ENCODE measurements at regions not wholly inside any gene's neighbourhood (a gene's known extent, or its start where the extent isn't known, plus 50 kb on each side); places are given as distances from the start of the nearest gene placed in this dataset.

DNA sequence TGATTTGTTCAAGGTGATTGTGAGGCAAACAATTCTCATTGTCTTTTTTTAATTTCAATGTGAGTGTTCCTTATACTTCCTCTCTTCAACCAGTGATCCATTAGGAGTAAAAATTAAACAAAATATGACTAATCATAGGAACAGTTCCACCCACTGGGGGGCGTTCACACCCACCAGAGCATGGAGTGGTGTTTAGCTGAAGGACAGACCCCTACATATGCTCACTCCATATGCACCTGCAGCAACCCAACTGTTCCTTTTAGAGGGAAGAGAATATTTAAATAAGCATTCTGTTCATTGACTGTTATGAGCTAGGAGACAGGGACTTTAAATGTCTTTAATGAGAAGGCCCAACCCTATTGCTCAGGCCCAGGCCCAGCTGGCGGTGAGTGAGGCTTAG lies 78.7 kb upstream of the DRD2 start:
- ATAC-seq (no peak), FAIRE-seq (no peak), DNase-seq (ENCODE audit: low spot score) (no peak)
- no peak overlapping the region for H3K27ac ChIP-seq (ENCODE audit: extremely low read length, insufficient read depth, low read length)
- no peaks in the 10 kb centered on the region for H4K20me1 ChIP-seq (ENCODE audit: insufficient read depth, low read length)
- H3K79me2 ChIP-seq (ENCODE audit: insufficient read depth, low read length): no peaks in the 10 kb centered on the region
- no peaks in the 10 kb centered on the region for H3K36me3 ChIP-seq (replicated peaks in 1 of 2; ENCODE audit: control insufficient read depth in 1 of 2, insufficient read depth in 2 of 2, low read length in 2 of 2)
- 0% methylated on average over 2 of the region's 2 CpGs for WGBS (ENCODE audit: low lambda C conversion rate)
- ChIA-PET CTCF (ENCODE audit: low intra/inter-chr PET ratio, low total read pairs) (no interaction called here), POLR2A (no interaction called here)
- no peak overlapping the region for H2AFZ ChIP-seq (ENCODE audit: low read length)
- in situ Hi-C loops (cut with HindIII; ENCODE audit: extremely low pct_ligation_motif_present, low pct_unique_long_range_greater_than_20kb) (no loop called here), intact Hi-C loops (cut with micrococcal nuclease; ENCODE audit: unreplicated experiment) (no loop called here)
- H3K9ac ChIP-seq (ENCODE audit: insufficient read depth, low read depth, low read length): no peak overlapping the region
- no peak for TF ChIP-seq ZNF614 (CRISPR knock-in tag; IDR thresholded peaks at IDR 0.05; ENCODE audit: borderline replicate concordance)
- TF ChIP-seq, protein P1, sequence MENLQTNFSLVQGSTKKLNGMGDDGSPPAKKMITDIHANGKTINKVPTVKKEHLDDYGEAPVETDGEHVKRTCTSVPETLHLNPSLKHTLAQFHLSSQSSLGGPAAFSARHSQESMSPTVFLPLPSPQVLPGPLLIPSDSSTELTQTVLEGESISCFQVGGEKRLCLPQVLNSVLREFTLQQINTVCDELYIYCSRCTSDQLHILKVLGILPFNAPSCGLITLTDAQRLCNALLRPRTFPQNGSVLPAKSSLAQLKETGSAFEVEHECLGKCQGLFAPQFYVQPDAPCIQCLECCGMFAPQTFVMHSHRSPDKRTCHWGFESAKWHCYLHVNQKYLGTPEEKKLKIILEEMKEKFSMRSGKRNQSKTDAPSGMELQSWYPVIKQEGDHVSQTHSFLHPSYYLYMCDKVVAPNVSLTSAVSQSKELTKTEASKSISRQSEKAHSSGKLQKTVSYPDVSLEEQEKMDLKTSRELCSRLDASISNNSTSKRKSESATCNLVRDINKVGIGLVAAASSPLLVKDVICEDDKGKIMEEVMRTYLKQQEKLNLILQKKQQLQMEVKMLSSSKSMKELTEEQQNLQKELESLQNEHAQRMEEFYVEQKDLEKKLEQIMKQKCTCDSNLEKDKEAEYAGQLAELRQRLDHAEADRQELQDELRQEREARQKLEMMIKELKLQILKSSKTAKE (CRISPR knock-in tag; IDR thresholded peaks at IDR 0.05; ENCODE audit: borderline replicate concordance): no peak
- TF ChIP-seq KLF16 (CRISPR knock-in tag; IDR thresholded peaks at IDR 0.05): no peak
- no peak for TF ChIP-seq CBX5 (CRISPR knock-in tag; IDR thresholded peaks at IDR 0.05; ENCODE audit: borderline replicate concordance)
- no peak for TF ChIP-seq ZNF333 (CRISPR knock-in tag; IDR thresholded peaks at IDR 0.05; ENCODE audit: borderline replicate concordance)
- no peak for TF ChIP-seq KDM3A (CRISPR knock-in tag; IDR thresholded peaks at IDR 0.05; ENCODE audit: low read depth)
- TF ChIP-seq ZFY (CRISPR knock-in tag; IDR thresholded peaks at IDR 0.05): no peak
- TF ChIP-seq, protein P2, sequence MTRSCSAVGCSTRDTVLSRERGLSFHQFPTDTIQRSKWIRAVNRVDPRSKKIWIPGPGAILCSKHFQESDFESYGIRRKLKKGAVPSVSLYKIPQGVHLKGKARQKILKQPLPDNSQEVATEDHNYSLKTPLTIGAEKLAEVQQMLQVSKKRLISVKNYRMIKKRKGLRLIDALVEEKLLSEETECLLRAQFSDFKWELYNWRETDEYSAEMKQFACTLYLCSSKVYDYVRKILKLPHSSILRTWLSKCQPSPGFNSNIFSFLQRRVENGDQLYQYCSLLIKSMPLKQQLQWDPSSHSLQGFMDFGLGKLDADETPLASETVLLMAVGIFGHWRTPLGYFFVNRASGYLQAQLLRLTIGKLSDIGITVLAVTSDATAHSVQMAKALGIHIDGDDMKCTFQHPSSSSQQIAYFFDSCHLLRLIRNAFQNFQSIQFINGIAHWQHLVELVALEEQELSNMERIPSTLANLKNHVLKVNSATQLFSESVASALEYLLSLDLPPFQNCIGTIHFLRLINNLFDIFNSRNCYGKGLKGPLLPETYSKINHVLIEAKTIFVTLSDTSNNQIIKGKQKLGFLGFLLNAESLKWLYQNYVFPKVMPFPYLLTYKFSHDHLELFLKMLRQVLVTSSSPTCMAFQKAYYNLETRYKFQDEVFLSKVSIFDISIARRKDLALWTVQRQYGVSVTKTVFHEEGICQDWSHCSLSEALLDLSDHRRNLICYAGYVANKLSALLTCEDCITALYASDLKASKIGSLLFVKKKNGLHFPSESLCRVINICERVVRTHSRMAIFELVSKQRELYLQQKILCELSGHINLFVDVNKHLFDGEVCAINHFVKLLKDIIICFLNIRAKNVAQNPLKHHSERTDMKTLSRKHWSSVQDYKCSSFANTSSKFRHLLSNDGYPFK (CRISPR knock-in tag; IDR thresholded peaks at IDR 0.05; ENCODE audit: borderline replicate concordance): no peak
- no peak for TF ChIP-seq SCMH1 (CRISPR knock-in tag; IDR thresholded peaks at IDR 0.05; ENCODE audit: borderline replicate concordance)
- no peak for TF ChIP-seq ZNF615 (CRISPR knock-in tag; IDR thresholded peaks at IDR 0.05; ENCODE audit: borderline replicate concordance)
- TF ChIP-seq ZNF446 (CRISPR knock-in tag; IDR thresholded peaks at IDR 0.05): no peak
- TF ChIP-seq NFATC3 (CRISPR knock-in tag; IDR thresholded peaks at IDR 0.05): no peak
- H3K9me3 ChIP-seq (ENCODE audit: low read length): no peaks in the 10 kb centered on the region
- no TSS peak for BruUV-seq (replicated peaks)
- peaks cover 0 to 7% of the 10 kb centered on the region in 2 experiments; a peak in 1 of 5 replicates for H3K27me3 ChIP-seq (ENCODE audit: control insufficient read depth in 1 of 2, insufficient read depth in 2 of 2, low read length in 2 of 2)
- no peak overlapping the region for H3K4me2 ChIP-seq (ENCODE audit: low read depth, low read length)
- H3K4me3 ChIP-seq (replicated peaks in 1 of 3; ENCODE audit: insufficient read depth in 1 of 3, low read depth in 2 of 3, low read length in 3 of 3): no peak overlapping the region
- H3K4me1 ChIP-seq (ENCODE audit: insufficient read depth, low read length): no peaks in the 10 kb centered on the region

Measured in HepG2 (cell line).